AG09309 (cell line): ENCODE measurements at regions not wholly inside any gene's neighbourhood (a gene's known extent, or its start where the extent isn't known, plus 50 kb on each side); places are given as distances from the start of the nearest gene placed in this dataset.

Experiments used
- DNase-seq: peaks from one replicate; pipeline ENCODE4 v3.0.0-alpha.2; 2010; ENCODE audit warnings: low read depth
- H3K4me3 ChIP-seq: 2 replicates; pipeline ENCODE4 v1.5.1; 2011; ENCODE audit warnings: mild to moderate bottlenecking, low read depth, low read length, moderate library complexity; ENCODE audit not compliant: control insufficient read depth
- CTCF ChIP-seq: IDR thresholded peaks from 2 replicates; pipeline ENCODE4 v1.5.1; 2011; ENCODE audit warnings: mild to moderate bottlenecking, low read depth, low read length, inconsistent platforms; ENCODE audit not compliant: insufficient read depth, control insufficient read depth; ENCODE audit errors: missing control alignments

GRCh38 chr4:187558391-187558790 is 437.2 kb upstream of the ZFP42 start:
- H3K4me3 ChIP-seq: no peak overlapping the region
- no peak for TF ChIP-seq CTCF
- DNase-seq: no peak

GRCh38 chr4:187562345-187562744 is 433.2 kb upstream of the ZFP42 start:
- no peak for TF ChIP-seq CTCF
- DNase-seq: no peak
- H3K4me3 ChIP-seq: no peak overlapping the region

- H3K4me3 ChIP-seq: no peak overlapping the region
- DNase-seq: no peak
- no peak for TF ChIP-seq CTCF
Measured at GRCh38 chr4:187565416-187565815, 430.2 kb upstream of the ZFP42 start.

- no peak for DNase-seq
- no peak for TF ChIP-seq CTCF
- H3K4me3 ChIP-seq: no peak overlapping the region
Measured at GRCh38 chr4:187569871-187570270, 425.7 kb upstream of the ZFP42 start.

GRCh38 chr4:187575706-187576105 is 419.9 kb upstream of the ZFP42 start:
- no peak for DNase-seq
- no peak overlapping the region for H3K4me3 ChIP-seq
- no peak for TF ChIP-seq CTCF

GRCh38 chr4:187576751-187577150 is 418.8 kb upstream of the ZFP42 start:
- TF ChIP-seq CTCF: no peak
- no peak overlapping the region for H3K4me3 ChIP-seq
- no peak for DNase-seq

- DNase-seq: no peak
- no peak overlapping the region for H3K4me3 ChIP-seq
- TF ChIP-seq CTCF: no peak
Measured at GRCh38 chr4:187577941-187578480, 417.6 kb upstream of the ZFP42 start.
